ENCODE measurements at regions not wholly inside any gene's neighbourhood (a gene's known extent, or its start where the extent isn't known, plus 50 kb on each side); places are given as distances from the start of the nearest gene placed in this dataset.

DNA sequence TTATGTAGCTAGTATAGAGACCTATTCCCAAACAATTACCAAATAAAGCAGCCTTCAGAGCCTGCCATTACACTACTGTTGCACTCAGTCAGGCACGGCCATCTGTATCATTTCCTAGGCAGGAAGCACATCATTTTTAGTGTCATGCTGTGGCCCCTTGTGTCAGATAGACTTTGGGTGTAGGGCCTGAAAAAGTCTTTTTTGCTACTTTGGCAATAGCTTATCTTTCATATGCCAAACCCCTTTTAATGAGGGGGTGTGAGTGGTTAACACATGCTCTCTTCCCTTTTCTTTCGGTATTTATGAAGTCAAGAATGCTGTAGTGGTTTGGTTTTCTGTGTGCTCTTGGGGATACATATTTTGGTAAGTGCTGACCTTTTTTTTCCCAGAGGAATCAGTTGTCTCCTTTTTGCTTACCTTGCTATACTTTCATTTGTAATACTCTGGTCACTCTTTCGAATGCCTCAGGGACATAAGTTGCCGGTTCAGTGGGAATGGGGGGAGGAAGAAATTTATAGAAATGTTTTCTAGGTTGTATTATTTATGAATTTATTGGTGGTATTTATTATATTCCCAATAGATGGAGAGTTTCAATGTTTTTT lies 209.8 kb downstream of the CSNK1G3 start:
- Histone ChIP-seq H3K36me3 (ENCODE audit: control insufficient read depth in 4 of 4, insufficient read depth in 4 of 4, low read length in 3 of 4) (no peaks in the 10 kb centered on the region), H3K27me3 (replicated peaks in 2 of 5; ENCODE audit: control insufficient read depth in 4 of 5, insufficient read depth in 5 of 5, low read length in 4 of 5) (no peaks in the 10 kb centered on the region), H3K4me1 (ENCODE audit: control extremely low read depth in 1 of 4, control insufficient read depth in 4 of 4, insufficient read depth in 4 of 4, low read length in 3 of 4) (peaks cover 0 to 5% (median 1%) of the 10 kb centered on the region in 4 experiments), H3K27ac (ENCODE audit: insufficient read depth in 1 of 2, low read depth in 1 of 2, low read length in 2 of 2, poor library complexity in 1 of 2, severe bottlenecking in 2 of 2) (no peak overlapping the region), H3K4me3 (ENCODE audit: control insufficient read depth in 1 of 7, extremely low read depth in 1 of 7, insufficient read depth in 4 of 7, low read depth in 2 of 7, low read length in 6 of 7) (peak overlapping the region in 4 of 7 experiments; percentile 19 to 64 (median 48)), H3K9me3 (ENCODE audit: control extremely low read depth in 1 of 5, control insufficient read depth in 4 of 5, insufficient read depth in 2 of 5, low read depth in 1 of 5, low read length in 4 of 5) (peaks cover 0 to 4% (median 0%) of the 10 kb centered on the region in 5 experiments)
- peak in 2 of 3 donors; percentile 48 to 67 for DNase-seq
- CTCF ChIA-PET: no interaction called here
- POLR2A ChIA-PET: interaction anchor here (0.6 kb wide), 1 partner anchor 1955 kb away, joined by 3 read pairs; no protein-coding TSS in a partner anchor
- WGBS (ENCODE audit: insufficient coverage): 60% methylated on average over 1 of the region's 4 CpGs

DNA sequence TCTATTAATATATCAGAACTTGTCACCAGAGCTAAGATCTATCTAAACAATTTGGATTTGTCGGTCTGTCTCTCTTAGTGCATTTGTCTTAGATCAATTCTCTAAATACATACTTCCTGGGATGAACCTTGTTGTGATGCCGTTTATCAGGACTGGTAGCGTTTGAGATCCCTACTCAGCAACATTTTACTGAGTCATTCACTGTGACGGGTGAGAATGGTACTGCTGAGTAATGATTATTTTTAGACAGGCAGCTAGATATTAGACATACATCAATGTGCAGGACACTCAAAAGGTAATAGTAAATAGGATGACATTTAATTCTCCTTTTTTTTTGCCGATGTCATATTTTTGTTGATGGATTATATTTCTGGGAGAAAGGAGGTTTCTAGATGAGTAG lies 209.0 kb downstream of the CSNK1G3 start:
- H3K9me3 ChIP-seq (ENCODE audit: control extremely low read depth in 1 of 5, control insufficient read depth in 4 of 5, insufficient read depth in 2 of 5, low read depth in 1 of 5, low read length in 4 of 5): peaks cover 0 to 2% (median 0%) of the 10 kb centered on the region in 5 experiments
- ChIA-PET CTCF (no interaction called here), POLR2A (no interaction called here)
- peak overlapping the region in 2 of 7 experiments; percentile 59 to 64 for H3K4me3 ChIP-seq (ENCODE audit: control insufficient read depth in 1 of 7, extremely low read depth in 1 of 7, insufficient read depth in 4 of 7, low read depth in 2 of 7, low read length in 6 of 7)
- no peaks in the 10 kb centered on the region for H3K36me3 ChIP-seq (ENCODE audit: control insufficient read depth in 4 of 4, insufficient read depth in 4 of 4, low read length in 3 of 4)
- H3K27me3 ChIP-seq (replicated peaks in 2 of 5; ENCODE audit: control insufficient read depth in 4 of 5, insufficient read depth in 5 of 5, low read length in 4 of 5): no peaks in the 10 kb centered on the region
- DNase-seq: peak in 2 of 3 donors; percentile 15 to 39
- 83% methylated on average over 1 of the region's 5 CpGs for WGBS (ENCODE audit: insufficient coverage)
- peaks cover 0 to 5% (median 1%) of the 10 kb centered on the region in 4 experiments for H3K4me1 ChIP-seq (ENCODE audit: control extremely low read depth in 1 of 4, control insufficient read depth in 4 of 4, insufficient read depth in 4 of 4, low read length in 3 of 4)
- no peak overlapping the region for H3K27ac ChIP-seq (ENCODE audit: insufficient read depth in 1 of 2, low read depth in 1 of 2, low read length in 2 of 2, poor library complexity in 1 of 2, severe bottlenecking in 2 of 2)

DNA sequence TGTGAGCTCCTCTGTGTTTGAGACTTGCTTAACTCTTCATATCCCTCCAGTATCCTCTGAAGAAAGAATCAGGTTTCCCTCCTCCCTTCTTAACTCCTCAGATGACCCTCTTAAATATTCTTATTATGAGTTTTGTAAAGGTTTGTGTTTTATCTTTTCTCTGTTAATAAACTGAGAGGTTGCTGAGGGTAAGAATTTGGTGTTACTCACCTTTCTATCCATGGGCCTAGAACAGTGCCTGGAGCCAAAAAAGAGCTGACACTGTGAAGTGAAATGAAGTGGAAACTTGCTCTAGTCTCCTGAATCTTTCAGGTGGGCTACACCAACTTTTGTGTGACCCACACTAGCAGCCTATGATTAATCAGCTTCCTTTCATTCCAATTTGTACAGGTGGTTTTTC lies 208.4 kb downstream of the CSNK1G3 start:
- Histone ChIP-seq H3K4me3 (ENCODE audit: control insufficient read depth in 1 of 7, extremely low read depth in 1 of 7, insufficient read depth in 4 of 7, low read depth in 2 of 7, low read length in 6 of 7) (no peak overlapping the region), H3K27me3 (replicated peaks in 2 of 5; ENCODE audit: control insufficient read depth in 4 of 5, insufficient read depth in 5 of 5, low read length in 4 of 5) (no peaks in the 10 kb centered on the region), H3K4me1 (ENCODE audit: control extremely low read depth in 1 of 4, control insufficient read depth in 4 of 4, insufficient read depth in 4 of 4, low read length in 3 of 4) (peaks cover 0 to 5% (median 1%) of the 10 kb centered on the region in 4 experiments), H3K27ac (ENCODE audit: insufficient read depth in 1 of 2, low read depth in 1 of 2, low read length in 2 of 2, poor library complexity in 1 of 2, severe bottlenecking in 2 of 2) (no peak overlapping the region), H3K9me3 (ENCODE audit: control extremely low read depth in 1 of 5, control insufficient read depth in 4 of 5, insufficient read depth in 2 of 5, low read depth in 1 of 5, low read length in 4 of 5) (peaks cover 0 to 2% (median 0%) of the 10 kb centered on the region in 5 experiments), H3K36me3 (ENCODE audit: control insufficient read depth in 4 of 4, insufficient read depth in 4 of 4, low read length in 3 of 4) (no peaks in the 10 kb centered on the region)
- CTCF ChIA-PET: no interaction called here
- DNase-seq: no peak
- POLR2A ChIA-PET: no interaction called here

DNA sequence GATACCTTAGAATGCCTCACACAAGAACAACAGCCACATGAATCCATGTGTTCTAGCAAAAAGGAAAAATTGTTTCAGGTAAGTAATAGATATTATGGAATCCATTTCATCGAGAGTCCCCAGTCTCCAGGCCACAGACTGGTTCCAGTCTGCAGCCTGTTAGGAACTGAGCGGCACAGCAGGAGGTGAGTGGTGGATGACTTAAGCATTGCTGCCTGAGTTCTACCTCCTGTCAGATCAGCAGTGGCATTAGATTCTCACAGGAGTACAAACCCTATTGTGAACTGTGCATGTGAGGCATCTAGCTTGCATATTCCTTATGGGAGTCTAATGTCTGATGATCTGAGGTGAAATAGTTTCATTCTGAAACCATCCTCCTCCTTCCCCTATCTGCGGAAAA lies 207.0 kb downstream of the CSNK1G3 start:
- CTCF ChIA-PET: no interaction called here
- Histone ChIP-seq H3K4me3 (ENCODE audit: control insufficient read depth in 1 of 7, extremely low read depth in 1 of 7, insufficient read depth in 4 of 7, low read depth in 2 of 7, low read length in 6 of 7) (no peak overlapping the region), H3K4me1 (ENCODE audit: control extremely low read depth in 1 of 4, control insufficient read depth in 4 of 4, insufficient read depth in 4 of 4, low read length in 3 of 4) (peaks cover 0 to 5% (median 1%) of the 10 kb centered on the region in 4 experiments), H3K27ac (ENCODE audit: insufficient read depth in 1 of 2, low read depth in 1 of 2, low read length in 2 of 2, poor library complexity in 1 of 2, severe bottlenecking in 2 of 2) (no peak overlapping the region), H3K36me3 (ENCODE audit: control insufficient read depth in 4 of 4, insufficient read depth in 4 of 4, low read length in 3 of 4) (no peaks in the 10 kb centered on the region), H3K27me3 (replicated peaks in 2 of 5; ENCODE audit: control insufficient read depth in 4 of 5, insufficient read depth in 5 of 5, low read length in 4 of 5) (no peaks in the 10 kb centered on the region), H3K9me3 (ENCODE audit: control extremely low read depth in 1 of 5, control insufficient read depth in 4 of 5, insufficient read depth in 2 of 5, low read depth in 1 of 5, low read length in 4 of 5) (peaks cover 0 to 2% (median 0%) of the 10 kb centered on the region in 5 experiments)
- POLR2A ChIA-PET: no interaction called here
- DNase-seq: no peak
- 92% methylated on average over 2 of the region's 3 CpGs for WGBS (ENCODE audit: insufficient coverage)

DNA sequence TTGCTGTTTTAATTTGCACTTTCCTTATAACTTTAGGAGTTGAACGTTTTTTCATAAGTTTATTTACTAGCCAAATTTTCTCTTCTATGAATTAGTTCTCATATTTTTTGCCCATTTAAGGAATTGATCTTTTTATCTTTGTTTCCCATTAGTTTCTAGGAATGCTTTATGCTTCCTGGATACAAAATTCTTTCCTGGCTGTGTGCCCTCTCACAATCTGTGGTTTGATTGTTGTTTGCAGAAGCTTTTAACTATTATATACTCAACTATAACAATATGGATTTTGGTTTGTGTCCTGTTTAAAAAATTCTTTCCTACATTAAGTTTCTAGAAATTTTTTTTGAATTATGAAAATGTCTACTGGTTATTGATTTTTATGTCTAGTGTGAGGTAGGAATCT lies 206.3 kb downstream of the CSNK1G3 start:
- WGBS (ENCODE audit: insufficient coverage): no CpG with 5 or more reads among the region's 1 CpG
- ChIA-PET POLR2A (no interaction called here), CTCF (no interaction called here)
- Histone ChIP-seq H3K4me3 (ENCODE audit: control insufficient read depth in 1 of 7, extremely low read depth in 1 of 7, insufficient read depth in 4 of 7, low read depth in 2 of 7, low read length in 6 of 7) (no peak overlapping the region), H3K4me1 (ENCODE audit: control extremely low read depth in 1 of 4, control insufficient read depth in 4 of 4, insufficient read depth in 4 of 4, low read length in 3 of 4) (peaks cover 0 to 5% (median 1%) of the 10 kb centered on the region in 4 experiments), H3K9me3 (ENCODE audit: control extremely low read depth in 1 of 5, control insufficient read depth in 4 of 5, insufficient read depth in 2 of 5, low read depth in 1 of 5, low read length in 4 of 5) (peaks cover 0 to 2% (median 0%) of the 10 kb centered on the region in 5 experiments), H3K27me3 (replicated peaks in 2 of 5; ENCODE audit: control insufficient read depth in 4 of 5, insufficient read depth in 5 of 5, low read length in 4 of 5) (no peaks in the 10 kb centered on the region), H3K36me3 (ENCODE audit: control insufficient read depth in 4 of 4, insufficient read depth in 4 of 4, low read length in 3 of 4) (no peaks in the 10 kb centered on the region), H3K27ac (ENCODE audit: insufficient read depth in 1 of 2, low read depth in 1 of 2, low read length in 2 of 2, poor library complexity in 1 of 2, severe bottlenecking in 2 of 2) (no peak overlapping the region)
- DNase-seq: no peak

DNA sequence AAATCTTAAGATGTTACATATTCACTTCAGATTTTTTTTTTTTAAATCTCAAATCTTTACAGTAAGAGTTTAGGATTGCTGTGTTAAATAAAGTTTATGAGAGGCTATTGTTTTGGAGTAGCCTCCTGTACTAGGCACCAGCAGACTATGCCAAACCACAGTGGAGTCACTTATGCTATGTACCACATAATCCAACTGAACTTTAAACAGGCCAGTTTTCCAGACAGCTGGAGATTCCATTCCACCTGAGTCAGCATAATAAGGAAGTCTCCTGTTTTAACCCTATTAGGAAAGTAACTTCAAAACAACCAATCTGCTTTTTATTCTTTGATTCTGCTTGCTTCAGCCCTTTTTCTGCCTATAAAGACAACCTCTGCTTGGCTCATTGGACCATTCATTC lies 205.2 kb downstream of the CSNK1G3 start:
- H3K36me3 ChIP-seq (ENCODE audit: control insufficient read depth in 4 of 4, insufficient read depth in 4 of 4, low read length in 3 of 4): no peaks in the 10 kb centered on the region
- no peak for DNase-seq
- no peak overlapping the region for H3K4me3 ChIP-seq (ENCODE audit: control insufficient read depth in 1 of 7, extremely low read depth in 1 of 7, insufficient read depth in 4 of 7, low read depth in 2 of 7, low read length in 6 of 7)
- POLR2A ChIA-PET: no interaction called here
- CTCF ChIA-PET: no interaction called here
- H3K9me3 ChIP-seq (ENCODE audit: control extremely low read depth in 1 of 5, control insufficient read depth in 4 of 5, insufficient read depth in 2 of 5, low read depth in 1 of 5, low read length in 4 of 5): peaks cover 0 to 2% (median 1%) of the 10 kb centered on the region in 5 experiments
- H3K4me1 ChIP-seq (ENCODE audit: control extremely low read depth in 1 of 4, control insufficient read depth in 4 of 4, insufficient read depth in 4 of 4, low read length in 3 of 4): peaks cover 0 to 5% (median 1%) of the 10 kb centered on the region in 4 experiments
- no peaks in the 10 kb centered on the region for H3K27me3 ChIP-seq (replicated peaks in 2 of 5; ENCODE audit: control insufficient read depth in 4 of 5, insufficient read depth in 5 of 5, low read length in 4 of 5)
- H3K27ac ChIP-seq (ENCODE audit: insufficient read depth in 1 of 2, low read depth in 1 of 2, low read length in 2 of 2, poor library complexity in 1 of 2, severe bottlenecking in 2 of 2): no peak overlapping the region

DNA sequence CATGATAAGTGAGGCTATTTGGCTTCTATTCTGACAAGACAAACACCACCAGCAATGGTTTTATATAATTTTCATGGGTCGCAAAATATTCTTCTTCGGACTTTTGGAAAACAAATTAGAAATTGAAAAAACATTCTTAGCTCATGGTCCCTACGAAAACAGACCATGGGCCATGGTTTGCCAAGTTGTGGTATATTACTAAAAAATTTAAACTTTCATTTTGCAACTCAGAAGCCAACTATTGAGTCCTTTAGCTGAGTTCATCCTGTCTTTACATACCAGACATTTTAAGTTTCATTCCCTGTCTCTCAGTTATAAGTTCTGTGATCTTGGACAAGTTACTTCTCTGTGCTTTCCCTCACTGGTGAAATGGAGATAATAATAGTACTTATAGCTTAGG lies 198.1 kb downstream of the CSNK1G3 start:
- ChIA-PET CTCF (no interaction called here), POLR2A (no interaction called here)
- Histone ChIP-seq H3K27me3 (replicated peaks in 2 of 5; ENCODE audit: control insufficient read depth in 4 of 5, insufficient read depth in 5 of 5, low read length in 4 of 5) (no peaks in the 10 kb centered on the region), H3K27ac (ENCODE audit: insufficient read depth in 1 of 2, low read depth in 1 of 2, low read length in 2 of 2, poor library complexity in 1 of 2, severe bottlenecking in 2 of 2) (no peak overlapping the region), H3K4me1 (ENCODE audit: control extremely low read depth in 1 of 4, control insufficient read depth in 4 of 4, insufficient read depth in 4 of 4, low read length in 3 of 4) (no peaks in the 10 kb centered on the region), H3K9me3 (ENCODE audit: control extremely low read depth in 1 of 5, control insufficient read depth in 4 of 5, insufficient read depth in 2 of 5, low read depth in 1 of 5, low read length in 4 of 5) (peaks cover 0 to 8% (median 0%) of the 10 kb centered on the region in 5 experiments), H3K4me3 (ENCODE audit: control insufficient read depth in 1 of 7, extremely low read depth in 1 of 7, insufficient read depth in 4 of 7, low read depth in 2 of 7, low read length in 6 of 7) (no peak overlapping the region), H3K36me3 (ENCODE audit: control insufficient read depth in 4 of 4, insufficient read depth in 4 of 4, low read length in 3 of 4) (no peaks in the 10 kb centered on the region)
- no peak for DNase-seq
- WGBS (ENCODE audit: insufficient coverage): no CpG with 5 or more reads among the region's 3 CpGs

Measured in common myeloid progenitor, CD34-positive (primary cell).